ENCODE measurements at regions not wholly inside any gene's neighbourhood (a gene's known extent, or its start where the extent isn't known, plus 50 kb on each side); places are given as distances from the start of the nearest gene placed in this dataset.
"Not testable (repeated sequence)": the region's sequence is repeated elsewhere in the genome, so short reads cannot be mapped to it uniquely, and the experiment has no call there.

GRCh38 chr14:105896206-105896605, 369.8 kb downstream of the TMEM121 start:
- H2BK15ac ChIP-seq (ENCODE audit: low read length); H2AFZ ChIP-seq (ENCODE audit: low read length); H3K14ac ChIP-seq (ENCODE audit: insufficient read length); H3K79me2 ChIP-seq (ENCODE audit: control insufficient read depth in 1 of 2, insufficient read depth in 2 of 2, low read length in 2 of 2); H2BK120ac ChIP-seq (replicated peaks; ENCODE audit: low read depth, low read length); CTCF ChIA-PET (ENCODE audit: partially characterized antibody); H3K4me2 ChIP-seq (ENCODE audit: insufficient read depth in 1 of 2, low read depth in 2 of 2, low read length in 2 of 2); H3K4me1 ChIP-seq (replicated peaks in 1 of 4; ENCODE audit: control insufficient read depth in 3 of 4, insufficient read depth in 4 of 4, low read length in 3 of 4); DNase-seq (ENCODE audit: low read depth in 1 of 2, low spot score in 2 of 2); H3K18ac ChIP-seq (ENCODE audit: extremely low read depth, low read length); H4K8ac ChIP-seq (ENCODE audit: extremely low read depth, insufficient read depth, low read length); H3K23ac ChIP-seq (ENCODE audit: insufficient read length); H2BK12ac ChIP-seq (ENCODE audit: low read depth, low read length); H3K23me2 ChIP-seq (ENCODE audit: low read depth, low read length); H3K4me3 ChIP-seq (ENCODE audit: extremely low read depth in 1 of 4, insufficient read depth in 2 of 4, low read depth in 3 of 4, low read length in 4 of 4); H3K36me3 ChIP-seq (ENCODE audit: control insufficient read depth in 2 of 4, insufficient read depth in 4 of 4, low read length in 3 of 4); H3K79me1 ChIP-seq (ENCODE audit: low read depth, low read length); H2AK5ac ChIP-seq (ENCODE audit: low read depth, low read length); H3K56ac ChIP-seq (replicated peaks; ENCODE audit: insufficient read length, low read depth, low read length); H3K27ac ChIP-seq (ENCODE audit: low read depth, low read length); H3K9ac ChIP-seq (replicated peaks in 1 of 4; ENCODE audit: extremely low read depth in 1 of 4, low read depth in 3 of 4, low read length in 3 of 4); H2BK5ac ChIP-seq (ENCODE audit: low read depth, low read length); H3K27me3 ChIP-seq (replicated peaks in 1 of 4; ENCODE audit: control insufficient read depth in 3 of 4, extremely low read depth in 1 of 4, insufficient read depth in 3 of 4, low read length in 3 of 4); H4K5ac ChIP-seq (ENCODE audit: insufficient read length, low read depth, low read length); POLR2A ChIA-PET (ENCODE audit: partially characterized antibody); H3K4ac ChIP-seq (replicated peaks; ENCODE audit: insufficient read length, low read depth, low read length); FAIRE-seq; H4K20me1 ChIP-seq (replicated peaks in 1 of 2; ENCODE audit: control insufficient read depth in 1 of 2, insufficient read depth in 2 of 2, low read length in 2 of 2); H4K91ac ChIP-seq (replicated peaks; ENCODE audit: insufficient read length, low read length); H2BK20ac ChIP-seq (ENCODE audit: low read length): not testable (repeated sequence)
- peaks cover 54 to 97% of the 10 kb centered on the region in 2 experiments for H3K9me3 ChIP-seq (ENCODE audit: insufficient read depth in 2 of 2, low read depth in 1 of 2, low read length in 1 of 2)
- 86% methylated on average over 6 of the region's 6 CpGs; no CpG with 5 or more reads in 1 of the 2 experiments for WGBS, 2 experiments (ENCODE audit: extremely low coverage in 1 of 2, insufficient coverage in 1 of 2, insufficient read length in 1 of 2, insufficient replicate concordance in 2 of 2, low coverage in 1 of 2, low lambda C conversion rate in 2 of 2, missing lambda C conversion rate in 1 of 2)

GRCh38 chr14:105896961-105897724, 370.8 kb downstream of the TMEM121 start:
- POLR2A ChIA-PET (ENCODE audit: partially characterized antibody); H3K23ac ChIP-seq (ENCODE audit: insufficient read length); H3K27me3 ChIP-seq (replicated peaks in 1 of 4; ENCODE audit: control insufficient read depth in 3 of 4, extremely low read depth in 1 of 4, insufficient read depth in 3 of 4, low read length in 3 of 4); H4K5ac ChIP-seq (ENCODE audit: insufficient read length, low read depth, low read length); H3K79me1 ChIP-seq (ENCODE audit: low read depth, low read length); H3K79me2 ChIP-seq (ENCODE audit: control insufficient read depth in 1 of 2, insufficient read depth in 2 of 2, low read length in 2 of 2); H3K27ac ChIP-seq (ENCODE audit: low read depth, low read length); H3K36me3 ChIP-seq (ENCODE audit: control insufficient read depth in 2 of 4, insufficient read depth in 4 of 4, low read length in 3 of 4); H4K91ac ChIP-seq (replicated peaks; ENCODE audit: insufficient read length, low read length); CTCF ChIA-PET (ENCODE audit: partially characterized antibody); H2AK5ac ChIP-seq (ENCODE audit: low read depth, low read length); H3K56ac ChIP-seq (replicated peaks; ENCODE audit: insufficient read length, low read depth, low read length); H3K4me3 ChIP-seq (ENCODE audit: extremely low read depth in 1 of 4, insufficient read depth in 2 of 4, low read depth in 3 of 4, low read length in 4 of 4); H2BK15ac ChIP-seq (ENCODE audit: low read length); DNase-seq (ENCODE audit: low read depth in 1 of 2, low spot score in 2 of 2); H2BK120ac ChIP-seq (replicated peaks; ENCODE audit: low read depth, low read length); H2BK20ac ChIP-seq (ENCODE audit: low read length); H4K20me1 ChIP-seq (replicated peaks in 1 of 2; ENCODE audit: control insufficient read depth in 1 of 2, insufficient read depth in 2 of 2, low read length in 2 of 2); H3K4me2 ChIP-seq (ENCODE audit: insufficient read depth in 1 of 2, low read depth in 2 of 2, low read length in 2 of 2); H3K18ac ChIP-seq (ENCODE audit: extremely low read depth, low read length); H3K4ac ChIP-seq (replicated peaks; ENCODE audit: insufficient read length, low read depth, low read length); H3K23me2 ChIP-seq (ENCODE audit: low read depth, low read length); H3K14ac ChIP-seq (ENCODE audit: insufficient read length); H2BK5ac ChIP-seq (ENCODE audit: low read depth, low read length); H3K9ac ChIP-seq (replicated peaks in 1 of 4; ENCODE audit: extremely low read depth in 1 of 4, low read depth in 3 of 4, low read length in 3 of 4); FAIRE-seq; H2AFZ ChIP-seq (ENCODE audit: low read length); H3K4me1 ChIP-seq (replicated peaks in 1 of 4; ENCODE audit: control insufficient read depth in 3 of 4, insufficient read depth in 4 of 4, low read length in 3 of 4); H2BK12ac ChIP-seq (ENCODE audit: low read depth, low read length); H4K8ac ChIP-seq (ENCODE audit: extremely low read depth, insufficient read depth, low read length): not testable (repeated sequence)
- 51% methylated on average over 6 of the region's 6 CpGs; no CpG with 5 or more reads in 1 of the 2 experiments for WGBS, 2 experiments (ENCODE audit: extremely low coverage in 1 of 2, insufficient coverage in 1 of 2, insufficient read length in 1 of 2, insufficient replicate concordance in 2 of 2, low coverage in 1 of 2, low lambda C conversion rate in 2 of 2, missing lambda C conversion rate in 1 of 2)
- H3K9me3 ChIP-seq (ENCODE audit: insufficient read depth in 2 of 2, low read depth in 1 of 2, low read length in 1 of 2) = peaks cover 55 to 97% of the 10 kb centered on the region in 2 experiments

Measured in H1 (cell line).